GM23338 (cell line): ENCODE measurements at regions not wholly inside any gene's neighbourhood (a gene's known extent, or its start where the extent isn't known, plus 50 kb on each side); places are given as distances from the start of the nearest gene placed in this dataset.

Experiments
- ATAC-seq: fragments of 200-7000 bp; cut with Tn5 transposase; 3 replicates; pipeline ENCODE4 v1.9.1; 2020
- DNase-seq: peaks from one replicate; pipeline ENCODE4 v3.0.0-alpha.2; 2015; ENCODE audit warnings: low spot score
- H2AFZ ChIP-seq: fragments of 200-600 bp; sonication (generic); 2 replicates; pipeline ENCODE4 v1.8.0; 2016; ENCODE audit warnings: antibody characterized with exemption, mild to moderate bottlenecking, moderate library complexity
- H3F3A ChIP-seq: fragments of 200-600 bp; sonication (generic); replicated peaks from 2 replicates; pipeline ENCODE4 v1.8.0; 2017; ENCODE audit warnings: antibody characterized with exemption, mixed run types, low read depth
- H3K27ac ChIP-seq: fragments of 200-600 bp; sonication (generic); 2 replicates; pipeline ENCODE4 v1.6.1; 2016; ENCODE audit warnings: low read depth
- H3K27me3 ChIP-seq: fragments of 200-600 bp; sonication (generic); 2 replicates; pipeline ENCODE4 v1.8.0; 2016; ENCODE audit warnings: mild to moderate bottlenecking, mixed run types, moderate library complexity; ENCODE audit not compliant: insufficient read depth
- H3K36me3 ChIP-seq: fragments of 200-600 bp; sonication (generic); 2 replicates; pipeline ENCODE4 v1.8.0; 2016; ENCODE audit warnings: mild to moderate bottlenecking; ENCODE audit not compliant: insufficient read depth
- H3K4me1 ChIP-seq: fragments of 200-600 bp; sonication (generic); 2 replicates; pipeline ENCODE4 v1.8.0; 2016; ENCODE audit warnings: mild to moderate bottlenecking, moderate library complexity; ENCODE audit not compliant: insufficient read depth
- H3K4me2 ChIP-seq: fragments of 200-600 bp; sonication (generic); 2 replicates; pipeline ENCODE4 v1.7.1; 2017; ENCODE audit warnings: mixed run types
- H3K4me3 ChIP-seq: fragments of 200-600 bp; sonication (generic); 2 replicates; pipeline ENCODE4 v1.6.1; 2016; ENCODE audit warnings: mixed run types
- H3K79me2 ChIP-seq: fragments of 200-600 bp; sonication (generic); replicated peaks from 2 replicates; pipeline ENCODE4 v1.8.0; 2017; ENCODE audit warnings: mild to moderate bottlenecking; ENCODE audit not compliant: insufficient read depth
- H3K9me2 ChIP-seq: fragments of 200-600 bp; sonication (generic); 2 replicates; pipeline ENCODE4 v1.8.0; 2017; ENCODE audit not compliant: insufficient read depth
- H4K20me1 ChIP-seq: fragments of 200-600 bp; sonication (generic); replicated peaks from 2 replicates; pipeline ENCODE4 v1.8.0; 2017; ENCODE audit warnings: mild to moderate bottlenecking; ENCODE audit not compliant: insufficient read depth
- H3K27ac Mint-ChIP-seq: 2 replicates; pipeline ENCODE4 v1.8.0; 2020; ENCODE audit warnings: inconsistent platforms, mild to moderate bottlenecking, moderate library complexity, mixed read lengths
- H3K27me3 Mint-ChIP-seq: 3 replicates; pipeline ENCODE4 v1.8.0; 2022; ENCODE audit warnings: low read depth, mild to moderate bottlenecking, moderate library complexity, mixed read lengths, inconsistent platforms; ENCODE audit not compliant: insufficient read depth, poor library complexity
- H3K36me3 Mint-ChIP-seq: 3 replicates; pipeline ENCODE4 v1.8.0; 2021; ENCODE audit warnings: low read depth, mild to moderate bottlenecking, inconsistent platforms, moderate library complexity, mixed read lengths
- H3K4me1 Mint-ChIP-seq: 3 replicates; pipeline ENCODE4 v1.8.0; 2020; ENCODE audit warnings: mild to moderate bottlenecking, inconsistent platforms, mixed read lengths
- H3K4me3 Mint-ChIP-seq: 3 replicates; pipeline ENCODE4 v1.8.0; 2021; ENCODE audit warnings: moderate library complexity, mild to moderate bottlenecking, inconsistent platforms, mixed read lengths
- H3K9me3 Mint-ChIP-seq: 3 replicates; pipeline ENCODE4 v1.8.0; 2020; ENCODE audit warnings: moderate library complexity, mild to moderate bottlenecking, inconsistent platforms, mixed read lengths
- CREB1 ChIP-seq: fragments of 250-450 bp; sonication (Bioruptor Pico); IDR thresholded peaks from 2 replicates; pipeline ENCODE4 v1.5.0; 2020; ENCODE audit warnings: low read depth, mild to moderate bottlenecking, moderate library complexity
- CTCF ChIP-seq, 2 experiments: fragments of 200-600 bp in 1 of 2; sonication (generic) in 1 of 2; conservative IDR thresholded peaks; 2 replicates each; pipeline versions ENCODE4 v1.5.1 to v1.6.1; 2016 to 2017; ENCODE audit warnings: antibody characterized with exemption in 2 of 2, low read depth in 2 of 2, mild to moderate bottlenecking in 2 of 2, moderate library complexity in 1 of 2
- EZH2 ChIP-seq: fragments of 200-600 bp; sonication (generic); IDR thresholded peaks from one replicate; pipeline ENCODE4 v1.8.0; 2017; ENCODE audit warnings: antibody characterized with exemption, mild to moderate bottlenecking, low read depth; ENCODE audit not compliant: unreplicated experiment
- EZH2phosphoT487 ChIP-seq: fragments of 200-600 bp; sonication (generic); IDR thresholded peaks from one replicate; pipeline ENCODE4 v1.8.1; 2018; ENCODE audit warnings: antibody characterized with exemption; ENCODE audit not compliant: unreplicated experiment
- NANOG ChIP-seq: IDR thresholded peaks from 2 replicates; pipeline ENCODE4 v1.6.1; 2016; ENCODE audit warnings: antibody characterized with exemption, borderline replicate concordance
- POLR2AphosphoS5 ChIP-seq: IDR thresholded peaks from 2 replicates; pipeline ENCODE4 v1.6.1; 2016; ENCODE audit warnings: antibody characterized with exemption, low read depth
- STAT1 ChIP-seq: IDR thresholded peaks from one replicate; pipeline ENCODE4 v1.6.1; 2016; ENCODE audit warnings: antibody characterized with exemption; ENCODE audit not compliant: unreplicated experiment
- ZNF114 ChIP-seq: fragments of 250-450 bp; sonication (Bioruptor Pico); IDR thresholded peaks from 2 replicates; pipeline ENCODE4 v1.5.0; 2020; ENCODE audit warnings: mild to moderate bottlenecking, moderate library complexity
- ZNF331 ChIP-seq: fragments of 250-450 bp; sonication (Bioruptor Pico); IDR thresholded peaks from 2 replicates; pipeline ENCODE4 v1.5.0; 2020; ENCODE audit warnings: low read depth, mild to moderate bottlenecking, moderate library complexity
- TF ChIP-seq, protein P1 (sequence below): IDR thresholded peaks from one replicate; pipeline ENCODE4 v1.6.1; 2018; ENCODE audit warnings: antibody characterized with exemption; ENCODE audit not compliant: unreplicated experiment

DNA sequence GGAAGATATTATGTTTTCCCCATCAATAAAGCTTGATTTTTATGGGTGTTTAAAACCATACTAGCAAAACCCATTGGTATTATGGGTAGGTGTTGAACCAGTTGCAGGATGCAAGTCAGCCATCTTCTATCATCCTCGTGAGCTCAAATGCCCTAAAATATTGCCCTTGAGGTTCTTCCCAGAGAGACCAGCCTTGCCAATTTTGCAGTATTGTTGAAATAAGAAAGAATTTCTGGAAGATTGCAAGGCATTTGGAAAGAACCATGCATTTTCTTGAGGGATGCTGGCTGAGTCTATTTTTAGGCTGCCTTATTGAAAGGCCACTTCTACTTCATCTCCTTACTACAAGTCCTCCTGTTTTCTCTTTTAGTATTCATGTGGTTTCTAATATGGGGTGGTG is 60.9 kb upstream of the SOD3 start (continued):
- TF ChIP-seq, protein P1, sequence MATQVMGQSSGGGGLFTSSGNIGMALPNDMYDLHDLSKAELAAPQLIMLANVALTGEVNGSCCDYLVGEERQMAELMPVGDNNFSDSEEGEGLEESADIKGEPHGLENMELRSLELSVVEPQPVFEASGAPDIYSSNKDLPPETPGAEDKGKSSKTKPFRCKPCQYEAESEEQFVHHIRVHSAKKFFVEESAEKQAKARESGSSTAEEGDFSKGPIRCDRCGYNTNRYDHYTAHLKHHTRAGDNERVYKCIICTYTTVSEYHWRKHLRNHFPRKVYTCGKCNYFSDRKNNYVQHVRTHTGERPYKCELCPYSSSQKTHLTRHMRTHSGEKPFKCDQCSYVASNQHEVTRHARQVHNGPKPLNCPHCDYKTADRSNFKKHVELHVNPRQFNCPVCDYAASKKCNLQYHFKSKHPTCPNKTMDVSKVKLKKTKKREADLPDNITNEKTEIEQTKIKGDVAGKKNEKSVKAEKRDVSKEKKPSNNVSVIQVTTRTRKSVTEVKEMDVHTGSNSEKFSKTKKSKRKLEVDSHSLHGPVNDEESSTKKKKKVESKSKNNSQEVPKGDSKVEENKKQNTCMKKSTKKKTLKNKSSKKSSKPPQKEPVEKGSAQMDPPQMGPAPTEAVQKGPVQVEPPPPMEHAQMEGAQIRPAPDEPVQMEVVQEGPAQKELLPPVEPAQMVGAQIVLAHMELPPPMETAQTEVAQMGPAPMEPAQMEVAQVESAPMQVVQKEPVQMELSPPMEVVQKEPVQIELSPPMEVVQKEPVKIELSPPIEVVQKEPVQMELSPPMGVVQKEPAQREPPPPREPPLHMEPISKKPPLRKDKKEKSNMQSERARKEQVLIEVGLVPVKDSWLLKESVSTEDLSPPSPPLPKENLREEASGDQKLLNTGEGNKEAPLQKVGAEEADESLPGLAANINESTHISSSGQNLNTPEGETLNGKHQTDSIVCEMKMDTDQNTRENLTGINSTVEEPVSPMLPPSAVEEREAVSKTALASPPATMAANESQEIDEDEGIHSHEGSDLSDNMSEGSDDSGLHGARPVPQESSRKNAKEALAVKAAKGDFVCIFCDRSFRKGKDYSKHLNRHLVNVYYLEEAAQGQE, result no peak
- TF ChIP-seq EZH2 (no peak), STAT1 (no peak), POLR2AphosphoS5 (no peak)

- Histone ChIP-seq H3K36me3 (0 out of 2 replicates have a peak, but pooled peaks cover 4% of the 10 kb centered on the region), H3K9me2 (0 out of 2 replicates have a peak, but pooled peaks cover 3% of the 10 kb centered on the region), H3K79me2 (no peaks in the 10 kb centered on the region), H3K4me2 (no peak overlapping the region), H3K4me1 (no peaks in the 10 kb centered on the region), H2AFZ (no peak overlapping the region), H3K4me3 (no peak overlapping the region), H3K27me3 (no peaks in the 10 kb centered on the region), H3F3A (no peaks in the 10 kb centered on the region), H4K20me1 (no peaks in the 10 kb centered on the region), H3K27ac (no peak overlapping the region)
- DNase-seq (peak; percentile 69), ATAC-seq (peak; percentile 77)
- no peak overlapping the region for H3K4me3 Mint-ChIP-seq
- H3K27ac Mint-ChIP-seq, result no peak overlapping the region
- no peaks in the 10 kb centered on the region for H3K27me3 Mint-ChIP-seq
- no peaks in the 10 kb centered on the region; the same call in 2 of the 3 replicates for H3K4me1 Mint-ChIP-seq
- H3K9me3 Mint-ChIP-seq, result peaks cover 33% of the 10 kb centered on the region
- H3K36me3 Mint-ChIP-seq, result peaks cover 26% of the 10 kb centered on the region
- TF ChIP-seq CTCF (conservative IDR thresholded peaks at IDR 0.05; ENCODE audit: low read depth in 2 of 2) (peak; percentile 67 to 88), CREB1 (no peak), ZNF114 (CRISPR knock-in tag) (no peak), NANOG (peak; percentile 31; the same call in 1 of the 2 replicates), ZNF331 (CRISPR knock-in tag) (no peak), STAT1 (no peak), EZH2phosphoT487 (no peak), POLR2AphosphoS5 (no peak)
- TF ChIP-seq, protein P1, result no peak
Observed at GRCh38 chr4:24736066-24736465, 59.3 kb upstream of the SOD3 start.
